Panc1 (cell line): ENCODE measurements at regions not wholly inside any gene's neighbourhood (a gene's known extent, or its start where the extent isn't known, plus 50 kb on each side); places are given as distances from the start of the nearest gene placed in this dataset.

ENCODE experiments used
- ATAC-seq: fragments of 200-7000 bp; cut with Tn5 transposase; 2 replicates; pipeline ENCODE4 v1.9.1; 2020; ENCODE audit warnings: mild to moderate bottlenecking, moderate library complexity
- BruUV-seq: library from RNA; stranded (reverse); fragments of 400-500 nt; replicated peaks from 2 replicates; lab custom pipeline; 2021; lab: Mats Ljungman, UMichigan
- CTCF ChIA-PET: fragments of 300-600 bp; sonication (Branson Sonifier 250); formaldehyde crosslinking; loops from one replicate; lab custom pipeline; 2022; ENCODE audit warnings: antibody characterized with exemption; lab: Charles Lee
- POLR2A ChIA-PET: fragments of 300-600 bp; sonication (Branson Sonifier 250); formaldehyde crosslinking; loops from one replicate; lab custom pipeline; 2022; ENCODE audit warnings: antibody characterized with exemption; lab: Charles Lee
- DNase-seq: peaks from one replicate; pipeline ENCODE4 v3.0.0-alpha.2; 2010; ENCODE audit warnings: low read depth, low spot score
- H3K27ac ChIP-seq: 2 replicates; pipeline ENCODE4 v1.5.1; 2011; ENCODE audit warnings: mild to moderate bottlenecking, low read length, inconsistent platforms
- H3K27me3 ChIP-seq: fragments of 200-500 bp; sonication (Bioruptor generic); 2 replicates; pipeline ENCODE4 v1.6.0; 2014; ENCODE audit warnings: low read length, inconsistent platforms; ENCODE audit not compliant: control insufficient read depth, insufficient read depth
- H3K36me3 ChIP-seq: fragments of 200-500 bp; sonication (Bioruptor generic); 2 replicates; pipeline ENCODE4 v1.5.1; 2014; ENCODE audit warnings: inconsistent platforms, mild to moderate bottlenecking, low read length, moderate library complexity; ENCODE audit not compliant: control insufficient read depth, insufficient read depth
- H3K4me1 ChIP-seq: 2 replicates; pipeline ENCODE4 v1.5.1; 2011; ENCODE audit warnings: inconsistent platforms, mild to moderate bottlenecking, low read length, moderate library complexity; ENCODE audit not compliant: control insufficient read depth, insufficient read depth
- H3K4me3 ChIP-seq, 2 experiments: 2 replicates each; pipeline ENCODE4 v1.5.1; 2011 to 2012; ENCODE audit warnings: low read depth in 2 of 2, low read length in 2 of 2, mild to moderate bottlenecking in 2 of 2, inconsistent platforms in 1 of 2, moderate library complexity in 1 of 2
- H3K9me3 ChIP-seq: fragments of 200-500 bp; sonication (Bioruptor generic); 2 replicates; pipeline ENCODE4 v1.5.1; 2014; ENCODE audit warnings: low read depth, mild to moderate bottlenecking, inconsistent platforms, low read length, moderate library complexity; ENCODE audit not compliant: control insufficient read depth, insufficient read depth
- CTCF ChIP-seq: fragments of 450-650 bp; IDR thresholded peaks from 2 replicates; pipeline ENCODE4 v1.5.1; 2017; ENCODE audit warnings: mild to moderate bottlenecking
- POLR2AphosphoS5 ChIP-seq: IDR thresholded peaks from 2 replicates; pipeline ENCODE4 v1.6.1; 2012; ENCODE audit warnings: mild to moderate bottlenecking, low read depth, low read length, moderate library complexity
- REST ChIP-seq, 2 experiments: IDR thresholded peaks; 2 replicates each; pipeline ENCODE4 v1.6.1; 2011 to 2012; ENCODE audit warnings: low read depth in 2 of 2, control low read depth in 1 of 2, low read length in 1 of 2, mild to moderate bottlenecking in 1 of 2, moderate library complexity in 1 of 2; ENCODE audit not compliant: insufficient read depth in 1 of 2
- SIN3A ChIP-seq: IDR thresholded peaks from 2 replicates; pipeline ENCODE4 v1.6.1; 2012; ENCODE audit warnings: low read depth, mild to moderate bottlenecking, low read length, moderate library complexity, borderline replicate concordance; ENCODE audit not compliant: insufficient read depth
- TCF7L2 ChIP-seq: IDR thresholded peaks from 2 replicates; pipeline ENCODE4 v1.6.1; 2011; ENCODE audit warnings: mild to moderate bottlenecking, low read depth, low read length, inconsistent platforms
- in situ Hi-C: cut with HindIII; loops from 2 replicates; pipeline ENCODE4 v1.10.0; 2016; ENCODE audit warnings: low sequenced_read_pairs, low pct_unique_long_range_greater_than_20kb
- intact Hi-C: fragments of 100-400 bp; cut with micrococcal nuclease; formaldehyde crosslinking; loops from one replicate; pipeline ENCODE4 v1.10.0; 2022; ENCODE audit not compliant: unreplicated experiment

GRCh38 chr3:194254040-194254439 lies 97.1 kb downstream of the CPN2 start:
- in situ Hi-C loops (no loop called here), intact Hi-C loops (no loop called here)
- ATAC-seq, result no peak
- no peaks in the 10 kb centered on the region for H3K36me3 ChIP-seq
- H3K27ac ChIP-seq, result no peak overlapping the region
- H3K4me1 ChIP-seq, result 0 out of 2 replicates have a peak, but pooled peaks cover 5% of the 10 kb centered on the region
- H3K9me3 ChIP-seq, result no peaks in the 10 kb centered on the region; the same call in 1 of the 2 replicates
- BruUV-seq, result no TSS peak
- no peak overlapping the region for H3K4me3 ChIP-seq
- no peaks in the 10 kb centered on the region for H3K27me3 ChIP-seq
- POLR2A ChIA-PET, result no interaction called here
- DNase-seq, result no peak
- TF ChIP-seq CTCF (no peak), SIN3A (no peak), POLR2AphosphoS5 (no peak), TCF7L2 (no peak), REST (IDR thresholded peaks at IDR 0.05; ENCODE audit: insufficient read depth in 1 of 2, low read depth in 2 of 2, low read length in 1 of 2) (no peak)
- CTCF ChIA-PET, result no interaction called here

GRCh38 chr3:194255252-194256039 lies 95.7 kb downstream of the CPN2 start:
- no peaks in the 10 kb centered on the region; the same call in 1 of the 2 replicates for H3K9me3 ChIP-seq
- no peak for TF ChIP-seq POLR2AphosphoS5
- TF ChIP-seq CTCF, result no peak
- intact Hi-C loops (no loop called here), in situ Hi-C loops (no loop called here)
- no peaks in the 10 kb centered on the region for H3K4me1 ChIP-seq
- CTCF ChIA-PET, result no interaction called here
- POLR2A ChIA-PET, result interaction anchor here (0.6 kb wide), 1 partner anchor 121 kb away, joined by 3 read pairs; no protein-coding TSS in a partner anchor
- peak; percentile 76 for ATAC-seq
- no peaks in the 10 kb centered on the region for H3K27me3 ChIP-seq
- 0 out of 2 replicates have a peak overlapping the region, but pooled peaks have one; percentile 2 for H3K27ac ChIP-seq
- BruUV-seq, result no TSS peak
- no peak for DNase-seq
- no peaks in the 10 kb centered on the region for H3K36me3 ChIP-seq
- no peak overlapping the region for H3K4me3 ChIP-seq
